GM23338 (cell line): ENCODE measurements at regions not wholly inside any gene's neighbourhood (a gene's known extent, or its start where the extent isn't known, plus 50 kb on each side); places are given as distances from the start of the nearest gene placed in this dataset.

Source experiments
- EZH2 ChIP-seq: fragments of 200-600 bp; sonication (generic); IDR thresholded peaks from one replicate; pipeline ENCODE4 v1.8.0; 2017; ENCODE audit warnings: antibody characterized with exemption, mild to moderate bottlenecking, low read depth; ENCODE audit not compliant: unreplicated experiment
- JUNB ChIP-seq: IDR thresholded peaks from one replicate; pipeline ENCODE4 v1.6.1; 2016; ENCODE audit warnings: antibody characterized with exemption; ENCODE audit not compliant: unreplicated experiment
- ZNF114 ChIP-seq: fragments of 250-450 bp; sonication (Bioruptor Pico); IDR thresholded peaks from 2 replicates; pipeline ENCODE4 v1.5.0; 2020; ENCODE audit warnings: mild to moderate bottlenecking, moderate library complexity
- TF ChIP-seq, protein P1 (sequence below), 2 experiments: fragments of 200-600 bp in 1 of 2; sonication (generic) in 1 of 2; conservative IDR thresholded peaks; 2 replicates each; pipeline versions ENCODE4 v1.5.1 to v1.6.1; 2016 to 2017; ENCODE audit warnings: antibody characterized with exemption in 2 of 2, low read depth in 2 of 2, mild to moderate bottlenecking in 2 of 2, moderate library complexity in 1 of 2

DNA sequence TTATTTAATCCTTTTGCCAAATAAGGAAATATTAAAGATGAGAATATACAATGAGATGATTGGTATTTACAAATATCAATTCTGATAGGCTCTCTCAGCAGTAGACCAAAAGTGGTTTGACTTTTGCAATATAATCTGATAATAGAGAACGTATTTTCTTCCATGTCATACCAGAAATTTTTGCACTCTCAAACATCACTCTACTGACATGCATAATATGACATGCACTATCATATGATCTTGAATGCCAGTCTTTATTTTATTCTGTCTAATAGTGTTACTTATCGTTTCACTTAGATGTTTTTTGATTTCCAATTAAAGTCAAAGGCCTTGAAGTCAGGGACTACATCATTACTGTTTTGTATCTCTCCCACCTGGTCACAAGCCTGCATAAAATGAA, 259.2 kb downstream of the PCDH7 start:
- TF ChIP-seq, protein P1, sequence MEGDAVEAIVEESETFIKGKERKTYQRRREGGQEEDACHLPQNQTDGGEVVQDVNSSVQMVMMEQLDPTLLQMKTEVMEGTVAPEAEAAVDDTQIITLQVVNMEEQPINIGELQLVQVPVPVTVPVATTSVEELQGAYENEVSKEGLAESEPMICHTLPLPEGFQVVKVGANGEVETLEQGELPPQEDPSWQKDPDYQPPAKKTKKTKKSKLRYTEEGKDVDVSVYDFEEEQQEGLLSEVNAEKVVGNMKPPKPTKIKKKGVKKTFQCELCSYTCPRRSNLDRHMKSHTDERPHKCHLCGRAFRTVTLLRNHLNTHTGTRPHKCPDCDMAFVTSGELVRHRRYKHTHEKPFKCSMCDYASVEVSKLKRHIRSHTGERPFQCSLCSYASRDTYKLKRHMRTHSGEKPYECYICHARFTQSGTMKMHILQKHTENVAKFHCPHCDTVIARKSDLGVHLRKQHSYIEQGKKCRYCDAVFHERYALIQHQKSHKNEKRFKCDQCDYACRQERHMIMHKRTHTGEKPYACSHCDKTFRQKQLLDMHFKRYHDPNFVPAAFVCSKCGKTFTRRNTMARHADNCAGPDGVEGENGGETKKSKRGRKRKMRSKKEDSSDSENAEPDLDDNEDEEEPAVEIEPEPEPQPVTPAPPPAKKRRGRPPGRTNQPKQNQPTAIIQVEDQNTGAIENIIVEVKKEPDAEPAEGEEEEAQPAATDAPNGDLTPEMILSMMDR (conservative IDR thresholded peaks at IDR 0.05; ENCODE audit: low read depth in 2 of 2): no peak
- no peak for TF ChIP-seq ZNF114 (CRISPR knock-in tag)
- TF ChIP-seq EZH2: no peak
- no peak for TF ChIP-seq JUNB
